ENCODE measurements at regions not wholly inside any gene's neighbourhood (a gene's known extent, or its start where the extent isn't known, plus 50 kb on each side); places are given as distances from the start of the nearest gene placed in this dataset.

- no peak for DNase-seq
Observed at GRCh38 chr4:177699365-177700213, 257.4 kb upstream of the AGA start.

- no peak for DNase-seq
Observed at GRCh38 chr4:177706916-177707315, 264.7 kb upstream of the AGA start.

- no peak for DNase-seq
Observed at GRCh38 chr4:177713454-177713853, 271.2 kb upstream of the AGA start.

- no peak for DNase-seq
Observed at GRCh38 chr4:177717407-177717806, 275.2 kb upstream of the AGA start.

GRCh38 chr4:177718514-177718913 lies 276.3 kb upstream of the AGA start:
- no peak for DNase-seq

GRCh38 chr4:177726111-177726510 lies 283.9 kb upstream of the AGA start:
- DNase-seq = no peak

GRCh38 chr4:177728361-177729152 lies 286.3 kb upstream of the AGA start:
- no peak for DNase-seq

- DNase-seq = no peak
Observed at GRCh38 chr4:177729681-177730080, 287.4 kb upstream of the AGA start.

- no peak for DNase-seq
Observed at GRCh38 chr4:177737387-177737940, 295.2 kb upstream of the AGA start.

- no peak for DNase-seq
Observed at GRCh38 chr4:177740563-177740962, 298.3 kb upstream of the AGA start.

- DNase-seq = no peak
Observed at GRCh38 chr4:177759729-177760128, 317.5 kb upstream of the AGA start.

GRCh38 chr4:177761692-177762091 lies 319.5 kb upstream of the AGA start:
- no peak for DNase-seq

GRCh38 chr4:177769155-177769554 lies 326.9 kb upstream of the AGA start:
- DNase-seq = no peak

GRCh38 chr4:177770776-177771175 lies 328.5 kb upstream of the AGA start:
- no peak for DNase-seq

- DNase-seq = no peak
Observed at GRCh38 chr4:177771645-177772044, 329.4 kb upstream of the AGA start.

GRCh38 chr4:177778623-177779022 lies 336.4 kb upstream of the AGA start:
- no peak for DNase-seq

- no peak for DNase-seq
Observed at GRCh38 chr4:177785000-177785399, 342.8 kb upstream of the AGA start.

- no peak for DNase-seq
Observed at GRCh38 chr4:177789610-177790009, 347.4 kb upstream of the AGA start.

- no peak for DNase-seq
Observed at GRCh38 chr4:177791188-177791587, 349.0 kb upstream of the AGA start.

GRCh38 chr4:177796841-177797240 lies 354.6 kb upstream of the AGA start:
- no peak for DNase-seq

GRCh38 chr4:177798161-177798560 lies 355.9 kb upstream of the AGA start:
- DNase-seq = no peak

- no peak for DNase-seq
Observed at GRCh38 chr4:177802162-177802561, 359.9 kb upstream of the AGA start.

GRCh38 chr4:177802661-177803060 lies 360.4 kb upstream of the AGA start:
- no peak for DNase-seq

GRCh38 chr4:177803151-177803550 lies 360.9 kb upstream of the AGA start:
- no peak for DNase-seq

Data from CD4-positive, alpha-beta T cell treated with Interleukin-4 for 1 hour (primary cell).